ENCODE measurements at regions not wholly inside any gene's neighbourhood (a gene's known extent, or its start where the extent isn't known, plus 50 kb on each side); places are given as distances from the start of the nearest gene placed in this dataset.
"Not testable (repeated sequence)": the region's sequence is repeated elsewhere in the genome, so short reads cannot be mapped to it uniquely, and the experiment has no call there.

DNA sequence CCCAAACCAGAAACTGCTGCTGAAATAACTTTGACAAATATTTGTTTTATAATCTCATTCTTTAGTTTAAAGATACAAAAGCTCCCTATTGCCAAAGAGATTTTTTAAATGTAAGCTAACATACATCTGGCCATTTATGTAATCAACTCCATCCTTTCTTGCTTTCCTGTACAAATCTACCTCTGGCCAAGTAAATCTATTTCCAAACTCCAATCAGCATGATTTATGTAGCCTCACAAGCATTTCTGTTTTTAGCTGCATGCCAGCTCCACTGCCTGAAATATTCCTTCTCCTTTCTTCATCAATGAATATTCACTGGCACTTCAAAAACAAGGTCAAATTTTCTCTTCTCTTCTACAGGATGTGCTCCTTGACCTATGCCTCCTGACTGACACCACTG lies 80.0 kb downstream of the SHOX2 start:
- TF ChIP-seq CTCF (IDR thresholded peaks at IDR 0.05; ENCODE audit: low read depth, low read length): no peak
- DNase-seq (ENCODE audit: low read depth, low spot score): no peak
- Histone ChIP-seq H3K4me3 (ENCODE audit: low read depth, low read length) (no peak overlapping the region), H3K27ac (ENCODE audit: low read depth, low read length) (no peak overlapping the region), H3K27me3 (ENCODE audit: control insufficient read depth, insufficient read depth, low read length) (no peaks in the 10 kb centered on the region), H3K9me3 (ENCODE audit: control insufficient read depth, insufficient read depth, low read length) (no peaks in the 10 kb centered on the region)
- ChIA-PET POLR2A (no interaction called here), CTCF (interaction anchor here (0.9 kb wide), 1 partner anchor 420 kb away, joined by 3 read pairs; no protein-coding TSS in a partner anchor)

- H3K27me3 ChIP-seq (ENCODE audit: control insufficient read depth, insufficient read depth, low read length); DNase-seq (ENCODE audit: low read depth, low spot score); H3K9me3 ChIP-seq (ENCODE audit: control insufficient read depth, insufficient read depth, low read length); POLR2A ChIA-PET; H3K27ac ChIP-seq (ENCODE audit: low read depth, low read length); CTCF ChIA-PET; H3K4me3 ChIP-seq (ENCODE audit: low read depth, low read length): not testable (repeated sequence)
Measured at GRCh38 chr3:158019897-158020296, 86.3 kb downstream of the SHOX2 start.

DNA sequence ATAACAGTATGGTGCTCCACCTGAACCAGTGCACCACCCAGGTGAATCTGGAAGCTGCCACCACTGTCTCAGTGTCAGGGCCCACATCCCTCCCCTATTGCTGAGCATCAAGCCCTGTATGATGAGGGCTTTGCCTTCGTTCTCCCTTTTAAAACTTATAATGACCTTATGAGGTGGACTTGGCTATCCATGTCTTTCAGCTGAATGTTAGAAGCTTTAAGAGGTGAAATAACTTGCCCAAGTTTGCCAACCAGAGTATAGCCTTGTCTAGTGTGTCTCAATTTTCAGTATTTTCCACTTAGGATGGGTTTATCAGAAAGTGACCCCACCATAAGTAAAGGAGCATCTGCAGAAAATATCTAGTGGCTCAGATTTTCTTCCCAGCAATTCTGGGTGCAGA lies 87.8 kb downstream of the SHOX2 start:
- CTCF ChIA-PET: no interaction called here
- no peak overlapping the region for H3K4me3 ChIP-seq (ENCODE audit: low read depth, low read length)
- H3K9me3 ChIP-seq (ENCODE audit: control insufficient read depth, insufficient read depth, low read length): no peaks in the 10 kb centered on the region
- no peak overlapping the region for H3K27ac ChIP-seq (ENCODE audit: low read depth, low read length)
- no peak for DNase-seq (ENCODE audit: low read depth, low spot score)
- POLR2A ChIA-PET: no interaction called here
- TF ChIP-seq CTCF (IDR thresholded peaks at IDR 0.05; ENCODE audit: low read depth, low read length): no peak
- H3K27me3 ChIP-seq (ENCODE audit: control insufficient read depth, insufficient read depth, low read length): no peaks in the 10 kb centered on the region

- POLR2A ChIA-PET: no interaction called here
- TF ChIP-seq CTCF (IDR thresholded peaks at IDR 0.05; ENCODE audit: low read depth, low read length): no peak
Measured at GRCh38 chr3:158012901-158013300, 93.3 kb downstream of the SHOX2 start.

GRCh38 chr3:158005391-158006100 lies 100.7 kb downstream of the SHOX2 start:
- CTCF ChIA-PET: interaction anchor here (0.6 kb wide), 1 partner anchor 41 kb away, joined by 4 read pairs; no protein-coding TSS in a partner anchor
- H3K4me3 ChIP-seq (ENCODE audit: low read depth, low read length): no peak overlapping the region
- no peaks in the 10 kb centered on the region for H3K27me3 ChIP-seq (ENCODE audit: control insufficient read depth, insufficient read depth, low read length)
- no peak overlapping the region for H3K27ac ChIP-seq (ENCODE audit: low read depth, low read length)
- no peak for DNase-seq (ENCODE audit: low read depth, low spot score)
- POLR2A ChIA-PET: no interaction called here
- TF ChIP-seq CTCF (IDR thresholded peaks at IDR 0.05; ENCODE audit: low read depth, low read length): no peak
- H3K9me3 ChIP-seq (ENCODE audit: control insufficient read depth, insufficient read depth, low read length): no peaks in the 10 kb centered on the region

More at GRCh38 chr3:158012901-158013300, 93.3 kb downstream of the SHOX2 start:
- H3K27ac ChIP-seq (ENCODE audit: low read depth, low read length): no peak overlapping the region
- DNase-seq (ENCODE audit: low read depth, low spot score): no peak
- CTCF ChIA-PET: no interaction called here
- H3K9me3 ChIP-seq (ENCODE audit: control insufficient read depth, insufficient read depth, low read length): no peaks in the 10 kb centered on the region
- H3K27me3 ChIP-seq (ENCODE audit: control insufficient read depth, insufficient read depth, low read length): no peaks in the 10 kb centered on the region
- no peak overlapping the region for H3K4me3 ChIP-seq (ENCODE audit: low read depth, low read length)

All from AG04450 (cell line).